HFFc6 (cell line): ENCODE measurements at regions not wholly inside any gene's neighbourhood (a gene's known extent, or its start where the extent isn't known, plus 50 kb on each side); places are given as distances from the start of the nearest gene placed in this dataset.

ENCODE experiments used
- DNase-seq: peaks from one replicate; pipeline ENCODE4 v3.0.0-alpha.2; 2018
- H3K27ac Mint-ChIP-seq: 2 replicates; pipeline ENCODE4 v1.8.0; 2020; ENCODE audit warnings: mild to moderate bottlenecking, mixed read lengths
- H3K27me3 Mint-ChIP-seq: 2 replicates; pipeline ENCODE4 v1.8.0; 2021; ENCODE audit warnings: mild to moderate bottlenecking, moderate library complexity, mixed read lengths; ENCODE audit not compliant: insufficient read depth
- H3K36me3 Mint-ChIP-seq: 2 replicates; pipeline ENCODE4 v1.8.0; 2021; ENCODE audit warnings: low read depth, mixed read lengths
- H3K4me1 Mint-ChIP-seq: 2 replicates; pipeline ENCODE4 v1.8.0; 2020; ENCODE audit warnings: low read depth, mixed read lengths
- H3K4me3 Mint-ChIP-seq: 2 replicates; pipeline ENCODE4 v1.8.0; 2020; ENCODE audit warnings: mild to moderate bottlenecking, moderate library complexity, mixed read lengths
- H3K9me3 Mint-ChIP-seq: 2 replicates; pipeline ENCODE4 v1.8.0; 2020; ENCODE audit warnings: mild to moderate bottlenecking, mixed read lengths
- CTCF ChIP-seq: fragments of 200-600 bp; sonication (generic); IDR thresholded peaks from 2 replicates; pipeline ENCODE4 v1.5.0; 2021; ENCODE audit warnings: antibody characterized with exemption, mild to moderate bottlenecking

GRCh38 chr9:89668216-89668865 is 63.5 kb downstream of the GADD45G start:
- no peak for TF ChIP-seq CTCF
- Mint-ChIP-seq H3K9me3 (peaks cover 25% of the 10 kb centered on the region), H3K27ac (no peak overlapping the region), H3K36me3 (no peaks in the 10 kb centered on the region; the same call in 1 of the 2 replicates), H3K27me3 (peaks cover 7% of the 10 kb centered on the region; the same call in 1 of the 2 replicates), H3K4me1 (no peaks in the 10 kb centered on the region), H3K4me3 (no peak overlapping the region)
- no peak for DNase-seq

GRCh38 chr9:89668866-89669246 is 64.0 kb downstream of the GADD45G start:
- TF ChIP-seq CTCF: no peak

GRCh38 chr9:89669361-89669842 is 64.6 kb downstream of the GADD45G start:
- DNase-seq: no peak
- H3K9me3 Mint-ChIP-seq: peaks cover 25% of the 10 kb centered on the region
- no peak overlapping the region for H3K27ac Mint-ChIP-seq
- H3K27me3 Mint-ChIP-seq: peaks cover 4% of the 10 kb centered on the region; the same call in 1 of the 2 replicates
- no peaks in the 10 kb centered on the region; the same call in 1 of the 2 replicates for H3K36me3 Mint-ChIP-seq
- no peak for TF ChIP-seq CTCF
- H3K4me1 Mint-ChIP-seq: no peaks in the 10 kb centered on the region
- H3K4me3 Mint-ChIP-seq: no peak overlapping the region

More at GRCh38 chr9:89668866-89669246, 64.0 kb downstream of the GADD45G start:
- no peak overlapping the region for H3K27ac Mint-ChIP-seq
- DNase-seq: no peak
- H3K9me3 Mint-ChIP-seq: peaks cover 25% of the 10 kb centered on the region
- H3K4me3 Mint-ChIP-seq: no peak overlapping the region
- H3K36me3 Mint-ChIP-seq: no peaks in the 10 kb centered on the region; the same call in 1 of the 2 replicates
- H3K27me3 Mint-ChIP-seq: peaks cover 6% of the 10 kb centered on the region; the same call in 1 of the 2 replicates
- H3K4me1 Mint-ChIP-seq: no peaks in the 10 kb centered on the region

GRCh38 chr9:89670114-89670513 is 65.3 kb downstream of the GADD45G start:
- H3K27ac Mint-ChIP-seq: no peak overlapping the region
- H3K36me3 Mint-ChIP-seq: no peaks in the 10 kb centered on the region; the same call in 1 of the 2 replicates

DNA sequence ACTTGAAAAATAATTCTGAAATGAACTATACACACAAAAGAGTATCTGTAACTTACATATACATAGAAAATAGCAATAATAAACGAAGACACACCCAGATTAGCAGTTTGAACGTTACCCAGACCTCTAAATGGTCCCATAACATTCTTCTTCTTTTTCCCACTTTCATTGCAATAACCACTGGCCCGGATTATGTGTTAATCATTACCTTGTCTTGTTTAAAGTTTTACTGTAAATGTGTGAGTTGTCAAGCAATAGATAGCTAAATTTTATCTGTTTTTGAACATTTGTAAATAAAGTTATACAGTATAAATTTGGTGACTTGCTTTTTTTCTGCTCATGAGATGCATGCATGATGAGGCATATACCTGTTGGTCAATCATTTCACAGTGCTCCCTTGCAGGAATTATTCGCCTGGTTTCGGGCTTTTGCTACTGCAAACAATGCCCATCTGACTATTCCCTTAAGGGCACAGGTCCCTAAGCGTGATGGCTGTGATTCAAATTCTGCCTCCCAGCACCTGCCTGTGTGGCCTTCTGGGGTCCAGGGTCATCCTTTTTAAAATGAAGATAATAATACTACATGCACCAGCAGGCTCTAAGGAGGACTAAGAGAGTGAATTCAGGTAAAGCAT is 66.1 kb downstream of the GADD45G start:
- no peak for DNase-seq

More at GRCh38 chr9:89670114-89670513, 65.3 kb downstream of the GADD45G start:
- Mint-ChIP-seq H3K4me3 (no peak overlapping the region), H3K9me3 (peaks cover 25% of the 10 kb centered on the region), H3K4me1 (no peaks in the 10 kb centered on the region), H3K27me3 (peaks cover 4% of the 10 kb centered on the region; the same call in 1 of the 2 replicates)
- DNase-seq: no peak
- no peak for TF ChIP-seq CTCF

More for the DNA sequence above, 66.1 kb downstream of the GADD45G start:
- no peaks in the 10 kb centered on the region; the same call in 1 of the 2 replicates for H3K36me3 Mint-ChIP-seq
- no peak overlapping the region for H3K4me3 Mint-ChIP-seq
- no peaks in the 10 kb centered on the region for H3K4me1 Mint-ChIP-seq
- peaks cover 4% of the 10 kb centered on the region; the same call in 1 of the 2 replicates for H3K27me3 Mint-ChIP-seq
- TF ChIP-seq CTCF: no peak
- peaks cover 18% of the 10 kb centered on the region for H3K9me3 Mint-ChIP-seq
- H3K27ac Mint-ChIP-seq: no peak overlapping the region
